ENCODE measurements at regions not wholly inside any gene's neighbourhood (a gene's known extent, or its start where the extent isn't known, plus 50 kb on each side); places are given as distances from the start of the nearest gene placed in this dataset.

DNA sequence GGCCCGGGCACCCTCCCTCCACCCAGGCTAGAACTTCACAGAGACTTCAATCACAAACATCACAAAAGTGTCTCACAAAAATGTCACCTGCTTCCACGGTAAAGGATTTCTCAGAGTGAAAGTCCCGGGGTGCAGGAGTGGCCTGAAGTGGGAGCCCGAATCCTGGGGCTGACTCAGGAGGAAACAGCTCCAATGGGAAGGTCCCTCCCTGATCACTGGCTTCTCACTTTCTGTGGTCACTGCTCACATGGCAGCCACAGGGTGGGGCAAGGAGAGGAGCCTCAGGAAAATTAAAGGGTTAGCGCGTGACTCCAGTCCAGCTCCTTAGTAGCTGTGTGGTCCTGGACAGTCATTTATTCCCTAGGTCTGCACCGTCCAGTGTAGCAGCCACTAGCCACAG is 564.5 kb upstream of the B3GAT1 start:
- TF ChIP-seq, protein P1, sequence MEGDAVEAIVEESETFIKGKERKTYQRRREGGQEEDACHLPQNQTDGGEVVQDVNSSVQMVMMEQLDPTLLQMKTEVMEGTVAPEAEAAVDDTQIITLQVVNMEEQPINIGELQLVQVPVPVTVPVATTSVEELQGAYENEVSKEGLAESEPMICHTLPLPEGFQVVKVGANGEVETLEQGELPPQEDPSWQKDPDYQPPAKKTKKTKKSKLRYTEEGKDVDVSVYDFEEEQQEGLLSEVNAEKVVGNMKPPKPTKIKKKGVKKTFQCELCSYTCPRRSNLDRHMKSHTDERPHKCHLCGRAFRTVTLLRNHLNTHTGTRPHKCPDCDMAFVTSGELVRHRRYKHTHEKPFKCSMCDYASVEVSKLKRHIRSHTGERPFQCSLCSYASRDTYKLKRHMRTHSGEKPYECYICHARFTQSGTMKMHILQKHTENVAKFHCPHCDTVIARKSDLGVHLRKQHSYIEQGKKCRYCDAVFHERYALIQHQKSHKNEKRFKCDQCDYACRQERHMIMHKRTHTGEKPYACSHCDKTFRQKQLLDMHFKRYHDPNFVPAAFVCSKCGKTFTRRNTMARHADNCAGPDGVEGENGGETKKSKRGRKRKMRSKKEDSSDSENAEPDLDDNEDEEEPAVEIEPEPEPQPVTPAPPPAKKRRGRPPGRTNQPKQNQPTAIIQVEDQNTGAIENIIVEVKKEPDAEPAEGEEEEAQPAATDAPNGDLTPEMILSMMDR (conservative IDR thresholded peaks at IDR 0.05), result no peak

More for the DNA sequence above, 564.5 kb upstream of the B3GAT1 start:
- Histone ChIP-seq H3K56ac (ENCODE audit: insufficient read length, low read depth, low read length) (no peak overlapping the region), H4K5ac (ENCODE audit: insufficient read length, low read depth, low read length) (no peak overlapping the region), H2BK5ac (ENCODE audit: insufficient read length, low read length) (no peak overlapping the region), H3K23me2 (ENCODE audit: insufficient read length, low read depth, low read length, poor library complexity, severe bottlenecking) (no peaks in the 10 kb centered on the region), H3K79me1 (ENCODE audit: insufficient read depth, low read depth, low read length, poor library complexity, severe bottlenecking) (no peaks in the 10 kb centered on the region), H3K4ac (ENCODE audit: low read depth, low read length) (no peak overlapping the region), H3K18ac (ENCODE audit: insufficient read length, low read depth, low read length) (no peak overlapping the region), H2BK120ac (ENCODE audit: low read depth, low read length, poor library complexity, severe bottlenecking) (no peak overlapping the region), H2AK5ac (ENCODE audit: insufficient read length, low read length) (no peak overlapping the region), H3T11ph (ENCODE audit: low read length) (no peak overlapping the region), H3K9ac (ENCODE audit: extremely low read depth, insufficient read length, low read length) (no peak overlapping the region), H3K9me3 (ENCODE audit: control insufficient read depth, low read depth, low read length) (no peaks in the 10 kb centered on the region), H2AFZ (ENCODE audit: low read length) (no peak overlapping the region), H2BK20ac (ENCODE audit: low read depth, low read length, poor library complexity, severe bottlenecking) (no peak overlapping the region), H3K27ac (ENCODE audit: insufficient read length, low read depth, low read length) (no peak overlapping the region), H3K23ac (ENCODE audit: insufficient read length, low read depth, low read length) (no peak overlapping the region), H3K4me1 (ENCODE audit: insufficient read depth, low read length) (no peaks in the 10 kb centered on the region), H2BK12ac (ENCODE audit: insufficient read length, low read depth, low read length) (no peak overlapping the region), H3K14ac (ENCODE audit: insufficient read depth, low read length) (no peak overlapping the region; the same call in 1 of the 2 replicates), H4K91ac (ENCODE audit: insufficient read length, low read depth, low read length) (no peak overlapping the region), H3K4me2 (ENCODE audit: insufficient read depth, insufficient read length, low read length) (no peak overlapping the region), H3K79me2 (ENCODE audit: insufficient read depth, low read length) (no peaks in the 10 kb centered on the region), H3K27me3 (ENCODE audit: insufficient read depth, low read length) (no peaks in the 10 kb centered on the region), H4K8ac (replicated peaks; ENCODE audit: insufficient read length, low read depth, low read length) (no peak overlapping the region), H4K20me1 (ENCODE audit: control insufficient read depth, insufficient read depth, insufficient read length) (no peaks in the 10 kb centered on the region), H2BK15ac (ENCODE audit: low read depth, low read length) (no peak overlapping the region)
- DNase-seq, result no peak
- WGBS (ENCODE audit: extremely low coverage, insufficient read length, low lambda C conversion rate), result no CpG with 5 or more reads among the region's 7 CpGs
- no peak overlapping the region for H3K4me3 Mint-ChIP-seq
- H3K36me3 Mint-ChIP-seq (ENCODE audit: insufficient read depth in 1 of 3, low read depth in 3 of 3), result no peaks in the 10 kb centered on the region
- H3K27me3 Mint-ChIP-seq (ENCODE audit: low read depth), result peaks cover 9% of the 10 kb centered on the region
- no peaks in the 10 kb centered on the region for H3K9me3 Mint-ChIP-seq
- H3K4me1 Mint-ChIP-seq, result peaks cover 22 to 24% of the 10 kb centered on the region in 2 experiments
- no peak overlapping the region for H3K27ac Mint-ChIP-seq
